ENCODE measurements at regions not wholly inside any gene's neighbourhood (a gene's known extent, or its start where the extent isn't known, plus 50 kb on each side); places are given as distances from the start of the nearest gene placed in this dataset.

DNA sequence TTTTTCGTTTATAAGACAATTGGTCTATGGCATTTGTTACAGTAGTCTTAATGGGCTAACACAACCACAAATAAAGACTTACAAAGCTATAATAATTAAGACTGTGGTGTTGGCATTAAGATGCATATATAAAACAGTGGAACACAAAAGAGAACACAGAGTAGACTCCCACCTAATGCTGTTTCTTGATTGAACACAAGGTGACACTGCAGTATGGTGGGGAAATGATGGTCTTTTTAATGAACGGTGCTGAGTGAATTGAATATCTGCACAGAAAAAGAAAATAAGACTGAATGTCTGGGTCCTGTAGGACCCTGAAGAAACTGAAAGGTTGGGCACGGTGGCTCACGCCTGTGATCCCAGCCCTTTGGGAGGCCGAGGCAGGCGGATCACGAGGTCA is 1136.6 kb upstream of the NXPH2 start:
- TF ChIP-seq EZH2phosphoT487 (IDR thresholded peaks at IDR 0.05; ENCODE audit: low read depth) = no peak
- TF ChIP-seq, protein P1, sequence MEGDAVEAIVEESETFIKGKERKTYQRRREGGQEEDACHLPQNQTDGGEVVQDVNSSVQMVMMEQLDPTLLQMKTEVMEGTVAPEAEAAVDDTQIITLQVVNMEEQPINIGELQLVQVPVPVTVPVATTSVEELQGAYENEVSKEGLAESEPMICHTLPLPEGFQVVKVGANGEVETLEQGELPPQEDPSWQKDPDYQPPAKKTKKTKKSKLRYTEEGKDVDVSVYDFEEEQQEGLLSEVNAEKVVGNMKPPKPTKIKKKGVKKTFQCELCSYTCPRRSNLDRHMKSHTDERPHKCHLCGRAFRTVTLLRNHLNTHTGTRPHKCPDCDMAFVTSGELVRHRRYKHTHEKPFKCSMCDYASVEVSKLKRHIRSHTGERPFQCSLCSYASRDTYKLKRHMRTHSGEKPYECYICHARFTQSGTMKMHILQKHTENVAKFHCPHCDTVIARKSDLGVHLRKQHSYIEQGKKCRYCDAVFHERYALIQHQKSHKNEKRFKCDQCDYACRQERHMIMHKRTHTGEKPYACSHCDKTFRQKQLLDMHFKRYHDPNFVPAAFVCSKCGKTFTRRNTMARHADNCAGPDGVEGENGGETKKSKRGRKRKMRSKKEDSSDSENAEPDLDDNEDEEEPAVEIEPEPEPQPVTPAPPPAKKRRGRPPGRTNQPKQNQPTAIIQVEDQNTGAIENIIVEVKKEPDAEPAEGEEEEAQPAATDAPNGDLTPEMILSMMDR (IDR thresholded peaks at IDR 0.05; ENCODE audit: low read depth, low read length) = peak; percentile 31
- no peak overlapping the region for H2AFZ ChIP-seq (ENCODE audit: low read depth, low read length)

GRCh38 chr2:139911160-139911559 is 1131.0 kb upstream of the NXPH2 start:
- Histone ChIP-seq H3K9ac (ENCODE audit: low read length) (no peak overlapping the region), H3K36me3 (replicated peaks; ENCODE audit: low read depth, low read length) (no peaks in the 10 kb centered on the region), H3K9me3 (ENCODE audit: insufficient read depth, low read length) (no peaks in the 10 kb centered on the region), H3K79me2 (ENCODE audit: low read length) (no peaks in the 10 kb centered on the region), H3K4me3 (ENCODE audit: low read length) (no peak overlapping the region), H3K4me2 (ENCODE audit: low read length) (no peak overlapping the region), H3K4me1 (ENCODE audit: low read length) (no peaks in the 10 kb centered on the region), H4K20me1 (ENCODE audit: insufficient read depth, low read length) (no peaks in the 10 kb centered on the region), H3K27me3 (ENCODE audit: low read depth, low read length) (no peaks in the 10 kb centered on the region), H2AFZ (ENCODE audit: low read depth, low read length) (no peak overlapping the region), H3K27ac (ENCODE audit: low read length) (no peak overlapping the region)
- no peak for TF ChIP-seq EZH2phosphoT487 (IDR thresholded peaks at IDR 0.05; ENCODE audit: low read depth)
- TF ChIP-seq, protein P1 (IDR thresholded peaks at IDR 0.05; ENCODE audit: low read depth, low read length) = no peak

More for the DNA sequence above, 1136.6 kb upstream of the NXPH2 start:
- Histone ChIP-seq H3K4me3 (ENCODE audit: low read length) (no peak overlapping the region), H3K36me3 (replicated peaks; ENCODE audit: low read depth, low read length) (no peaks in the 10 kb centered on the region), H3K9ac (ENCODE audit: low read length) (no peak overlapping the region), H4K20me1 (ENCODE audit: insufficient read depth, low read length) (no peaks in the 10 kb centered on the region), H3K27ac (ENCODE audit: low read length) (no peak overlapping the region), H3K9me3 (ENCODE audit: insufficient read depth, low read length) (no peaks in the 10 kb centered on the region; the same call in none of the 2 replicates), H3K79me2 (ENCODE audit: low read length) (no peaks in the 10 kb centered on the region), H3K27me3 (ENCODE audit: low read depth, low read length) (no peaks in the 10 kb centered on the region), H3K4me1 (ENCODE audit: low read length) (no peaks in the 10 kb centered on the region), H3K4me2 (ENCODE audit: low read length) (no peak overlapping the region)

GRCh38 chr2:139909136-139909535 is 1128.9 kb upstream of the NXPH2 start:
- Histone ChIP-seq H3K27ac (ENCODE audit: low read length) (no peak overlapping the region), H3K9me3 (ENCODE audit: insufficient read depth, low read length) (no peaks in the 10 kb centered on the region), H3K4me1 (ENCODE audit: low read length) (no peaks in the 10 kb centered on the region), H3K27me3 (ENCODE audit: low read depth, low read length) (no peaks in the 10 kb centered on the region), H3K9ac (ENCODE audit: low read length) (no peak overlapping the region), H3K4me3 (ENCODE audit: low read length) (no peak overlapping the region), H4K20me1 (ENCODE audit: insufficient read depth, low read length) (no peaks in the 10 kb centered on the region), H3K79me2 (ENCODE audit: low read length) (no peaks in the 10 kb centered on the region), H3K36me3 (replicated peaks; ENCODE audit: low read depth, low read length) (no peaks in the 10 kb centered on the region), H2AFZ (ENCODE audit: low read depth, low read length) (no peak overlapping the region), H3K4me2 (ENCODE audit: low read length) (no peak overlapping the region)
- TF ChIP-seq, protein P1 (IDR thresholded peaks at IDR 0.05; ENCODE audit: low read depth, low read length) = no peak
- no peak for TF ChIP-seq EZH2phosphoT487 (IDR thresholded peaks at IDR 0.05; ENCODE audit: low read depth)

GRCh38 chr2:139905624-139906023 is 1125.4 kb upstream of the NXPH2 start:
- no peaks in the 10 kb centered on the region for H4K20me1 ChIP-seq (ENCODE audit: insufficient read depth, low read length)

More at GRCh38 chr2:139905624-139906023, 1125.4 kb upstream of the NXPH2 start:
- Histone ChIP-seq H3K27me3 (ENCODE audit: low read depth, low read length) (no peaks in the 10 kb centered on the region), H2AFZ (ENCODE audit: low read depth, low read length) (no peak overlapping the region), H3K9me3 (ENCODE audit: insufficient read depth, low read length) (no peaks in the 10 kb centered on the region), H3K36me3 (replicated peaks; ENCODE audit: low read depth, low read length) (no peaks in the 10 kb centered on the region), H3K4me2 (ENCODE audit: low read length) (no peak overlapping the region), H3K4me3 (ENCODE audit: low read length) (no peak overlapping the region), H3K4me1 (ENCODE audit: low read length) (no peaks in the 10 kb centered on the region), H3K9ac (ENCODE audit: low read length) (no peak overlapping the region), H3K27ac (ENCODE audit: low read length) (no peak overlapping the region), H3K79me2 (ENCODE audit: low read length) (no peaks in the 10 kb centered on the region)
- TF ChIP-seq, protein P1 (IDR thresholded peaks at IDR 0.05; ENCODE audit: low read depth, low read length) = no peak
- TF ChIP-seq EZH2phosphoT487 (IDR thresholded peaks at IDR 0.05; ENCODE audit: low read depth) = no peak

Data from OCI-LY3 (cell line).